Osteoblast (primary cell): ENCODE measurements at regions not wholly inside any gene's neighbourhood (a gene's known extent, or its start where the extent isn't known, plus 50 kb on each side); places are given as distances from the start of the nearest gene placed in this dataset.

Experiments used
- DNase-seq: peaks from one replicate; pipeline ENCODE4 v3.0.0; 2011; ENCODE audit warnings: low spot score, mixed read lengths; ENCODE audit not compliant: insufficient read length; ENCODE audit errors: missing footprints
- H2AFZ ChIP-seq: 2 replicates; pipeline ENCODE4 v1.6.0; 2011; ENCODE audit warnings: mild to moderate bottlenecking, low read length
- H3K27ac ChIP-seq: 2 replicates; pipeline ENCODE4 v1.5.1; 2011; ENCODE audit warnings: mild to moderate bottlenecking, low read depth, low read length, moderate library complexity
- H3K27me3 ChIP-seq: 2 replicates; pipeline ENCODE4 v1.6.0; 2012; ENCODE audit warnings: mild to moderate bottlenecking, control low read depth, inconsistent platforms, low read length, moderate library complexity; ENCODE audit not compliant: insufficient read depth
- H3K36me3 ChIP-seq: 2 replicates; pipeline ENCODE4 v1.5.1; 2011; ENCODE audit warnings: mild to moderate bottlenecking, low read length, control low read depth, moderate library complexity; ENCODE audit not compliant: insufficient read depth
- H3K4me1 ChIP-seq: 2 replicates; pipeline ENCODE4 v1.5.1; 2011; ENCODE audit warnings: mild to moderate bottlenecking, low read length, control low read depth, moderate library complexity; ENCODE audit not compliant: insufficient read depth
- H3K4me2 ChIP-seq: 2 replicates; pipeline ENCODE4 v1.6.0; 2011; ENCODE audit warnings: mild to moderate bottlenecking, low read length; ENCODE audit not compliant: insufficient read depth
- H3K4me3 ChIP-seq: fragments of 200-600 bp; sonication (generic); 3 replicates; pipeline ENCODE4 v1.5.1; 2012; ENCODE audit warnings: mild to moderate bottlenecking, low read length, inconsistent platforms; ENCODE audit not compliant: insufficient read depth
- H3K79me2 ChIP-seq: 2 replicates; pipeline ENCODE4 v1.6.0; 2012; ENCODE audit warnings: mild to moderate bottlenecking, low read length, control low read depth, inconsistent platforms; ENCODE audit not compliant: insufficient read depth
- H3K9me3 ChIP-seq: 2 replicates; pipeline ENCODE4 v1.5.1; 2011; ENCODE audit warnings: low read depth, low read length, control low read depth
- H4K20me1 ChIP-seq: 2 replicates; pipeline ENCODE4 v1.6.0; 2012; ENCODE audit warnings: mild to moderate bottlenecking, low read length, control low read depth; ENCODE audit not compliant: insufficient read depth
- CTCF ChIP-seq: IDR thresholded peaks from 2 replicates; pipeline ENCODE4 v1.5.1; 2011; ENCODE audit warnings: mild to moderate bottlenecking, low read depth, low read length, moderate library complexity; ENCODE audit errors: extremely low read depth

GRCh38 chr12:33818313-33818712 lies 204.0 kb upstream of the ALG10 start:
- Histone ChIP-seq H2AFZ (no peak overlapping the region), H3K4me2 (no peak overlapping the region), H3K36me3 (no peaks in the 10 kb centered on the region), H3K27ac (no peak overlapping the region), H3K27me3 (no peaks in the 10 kb centered on the region), H4K20me1 (no peaks in the 10 kb centered on the region), H3K4me1 (no peaks in the 10 kb centered on the region), H3K9me3 (no peaks in the 10 kb centered on the region), H3K4me3 (no peak overlapping the region), H3K79me2 (no peaks in the 10 kb centered on the region)
- no peak for TF ChIP-seq CTCF
- no peak for DNase-seq

GRCh38 chr12:33825442-33825841 lies 196.9 kb upstream of the ALG10 start:
- no peak for DNase-seq
- Histone ChIP-seq H3K36me3 (no peaks in the 10 kb centered on the region), H4K20me1 (no peaks in the 10 kb centered on the region), H3K9me3 (peaks cover 3% of the 10 kb centered on the region), H3K4me3 (no peak overlapping the region), H3K4me2 (no peak overlapping the region), H3K79me2 (no peaks in the 10 kb centered on the region), H3K27ac (no peak overlapping the region), H3K27me3 (no peaks in the 10 kb centered on the region), H2AFZ (no peak overlapping the region), H3K4me1 (no peaks in the 10 kb centered on the region)
- TF ChIP-seq CTCF: no peak

- H3K27ac ChIP-seq: no peak overlapping the region
- H2AFZ ChIP-seq: no peak overlapping the region
- no peak for DNase-seq
- no peaks in the 10 kb centered on the region for H3K79me2 ChIP-seq
- no peak overlapping the region for H3K4me2 ChIP-seq
- no peaks in the 10 kb centered on the region for H3K36me3 ChIP-seq
- no peaks in the 10 kb centered on the region for H3K4me1 ChIP-seq
- no peaks in the 10 kb centered on the region for H3K27me3 ChIP-seq
- peaks cover 3% of the 10 kb centered on the region for H3K9me3 ChIP-seq
- no peak for TF ChIP-seq CTCF
- no peak overlapping the region for H3K4me3 ChIP-seq
- H4K20me1 ChIP-seq: no peaks in the 10 kb centered on the region
These were observed 196.2 kb upstream of the ALG10 start for GRCh38 chr12:33825986-33826602.

- H2AFZ ChIP-seq: no peak overlapping the region
- no peaks in the 10 kb centered on the region for H3K4me1 ChIP-seq
- H4K20me1 ChIP-seq: no peaks in the 10 kb centered on the region
- peaks cover 3% of the 10 kb centered on the region for H3K9me3 ChIP-seq
- no peak for TF ChIP-seq CTCF
- no peaks in the 10 kb centered on the region for H3K27me3 ChIP-seq
- H3K27ac ChIP-seq: no peak overlapping the region
- H3K4me2 ChIP-seq: no peak overlapping the region
- no peaks in the 10 kb centered on the region for H3K79me2 ChIP-seq
- DNase-seq: no peak
- H3K36me3 ChIP-seq: no peaks in the 10 kb centered on the region
- H3K4me3 ChIP-seq: no peak overlapping the region
These were observed 194.0 kb upstream of the ALG10 start for GRCh38 chr12:33828326-33828725.
